Immature natural killer cell (primary cell): ENCODE measurements at regions not wholly inside any gene's neighbourhood (a gene's known extent, or its start where the extent isn't known, plus 50 kb on each side); places are given as distances from the start of the nearest gene placed in this dataset.
"Not testable (repeated sequence)": the region's sequence is repeated elsewhere in the genome, so short reads cannot be mapped to it uniquely, and the experiment has no call there.

Experiments
- DNase-seq, 3 donors: peaks; one replicate each; pipeline ENCODE4 v3.0.0; 2022; ENCODE audit warnings: mixed read lengths in 1 of 3
- H3K27ac Mint-ChIP-seq, 6 donors: one replicate each; pipeline ENCODE4 v1.8.0; 2020; ENCODE audit warnings: mixed read lengths in 6 of 6, mild to moderate bottlenecking in 5 of 6, inconsistent platforms in 4 of 6, moderate library complexity in 3 of 6
- H3K27me3 Mint-ChIP-seq, 3 donors: one replicate each; pipeline ENCODE4 v1.8.0; 2020 to 2021; ENCODE audit warnings: low read depth in 3 of 3, mild to moderate bottlenecking in 3 of 3, mixed read lengths in 3 of 3, moderate library complexity in 3 of 3, inconsistent platforms in 1 of 3
- H3K36me3 Mint-ChIP-seq, 3 donors: one replicate each; pipeline ENCODE4 v1.8.0; 2020; ENCODE audit warnings: mixed read lengths in 3 of 3, inconsistent platforms in 2 of 3, mild to moderate bottlenecking in 2 of 3
- H3K4me1 Mint-ChIP-seq, 2 donors: one replicate each; pipeline ENCODE4 v1.8.0; 2020; ENCODE audit warnings: inconsistent platforms in 2 of 2, mild to moderate bottlenecking in 2 of 2, mixed read lengths in 2 of 2, moderate library complexity in 1 of 2
- H3K4me3 Mint-ChIP-seq, 5 donors: one replicate each; pipeline ENCODE4 v1.8.0; 2020; ENCODE audit warnings: mild to moderate bottlenecking in 5 of 5, mixed read lengths in 5 of 5, inconsistent platforms in 3 of 5, moderate library complexity in 3 of 5
- H3K9me3 Mint-ChIP-seq, 6 donors: one replicate each; pipeline ENCODE4 v1.8.0; 2020; ENCODE audit warnings: mild to moderate bottlenecking in 6 of 6, mixed read lengths in 6 of 6, inconsistent platforms in 4 of 6, moderate library complexity in 3 of 6

- H3K9me3 Mint-ChIP-seq: peaks cover 0 to 14% (median under 1%) of the 10 kb centered on the region in 6 donors
- H3K27me3 Mint-ChIP-seq, H3K4me3 Mint-ChIP-seq, DNase-seq, H3K27ac Mint-ChIP-seq, H3K36me3 Mint-ChIP-seq, H3K4me1 Mint-ChIP-seq: not testable (repeated sequence)
These were observed 62.0 kb upstream of the NREP start for GRCh38 chr5:111819028-111819427.

GRCh38 chr5:111813537-111813936 is 56.5 kb upstream of the NREP start:
- Mint-ChIP-seq H3K4me3 (no peak overlapping the region), H3K36me3 (no peaks in the 10 kb centered on the region), H3K27me3 (peaks cover 0 to 3% (median 1%) of the 10 kb centered on the region in 3 donors), H3K27ac (no peak overlapping the region), H3K9me3 (peaks cover 0 to 1% (median 0%) of the 10 kb centered on the region in 6 donors), H3K4me1 (no peaks in the 10 kb centered on the region)
- DNase-seq: no peak

- DNase-seq: no peak
- Mint-ChIP-seq H3K4me3 (no peak overlapping the region), H3K4me1 (no peaks in the 10 kb centered on the region), H3K27me3 (peaks cover 0 to 1% (median 0%) of the 10 kb centered on the region in 3 donors), H3K27ac (no peak overlapping the region), H3K36me3 (no peaks in the 10 kb centered on the region), H3K9me3 (peaks cover 0 to 2% (median 0%) of the 10 kb centered on the region in 6 donors)
These were observed 53.1 kb upstream of the NREP start for GRCh38 chr5:111810112-111810511.
